ENCODE measurements at regions not wholly inside any gene's neighbourhood (a gene's known extent, or its start where the extent isn't known, plus 50 kb on each side); places are given as distances from the start of the nearest gene placed in this dataset.

GRCh38 chr18:8962192-8962779 lies 140.2 kb upstream of the NDUFV2 start:
- in situ Hi-C loops (cut with MboI; ENCODE audit: low pct_unique_long_range_greater_than_20kb, low sequenced_read_pairs, unreplicated experiment) = no loop called here
- no peak for DNase-seq (ENCODE audit: low spot score)
- TF ChIP-seq CTCF (IDR thresholded peaks at IDR 0.05; ENCODE audit: extremely low read depth, insufficient read depth, missing control alignments) = no peak

GRCh38 chr18:8962855-8963635 lies 139.5 kb upstream of the NDUFV2 start:
- in situ Hi-C loops (cut with MboI; ENCODE audit: low pct_unique_long_range_greater_than_20kb, low sequenced_read_pairs, unreplicated experiment) = no loop called here
- no peak for DNase-seq (ENCODE audit: low spot score)
- TF ChIP-seq CTCF (IDR thresholded peaks at IDR 0.05; ENCODE audit: extremely low read depth, insufficient read depth, missing control alignments) = no peak

GRCh38 chr18:8963876-8964275 lies 138.6 kb upstream of the NDUFV2 start:
- no peak for TF ChIP-seq CTCF (IDR thresholded peaks at IDR 0.05; ENCODE audit: extremely low read depth, insufficient read depth, missing control alignments)
- DNase-seq (ENCODE audit: low spot score) = no peak
- in situ Hi-C loops (cut with MboI; ENCODE audit: low pct_unique_long_range_greater_than_20kb, low sequenced_read_pairs, unreplicated experiment) = no loop called here

- TF ChIP-seq CTCF (IDR thresholded peaks at IDR 0.05; ENCODE audit: extremely low read depth, insufficient read depth, missing control alignments) = no peak
- in situ Hi-C loops (cut with MboI; ENCODE audit: low pct_unique_long_range_greater_than_20kb, low sequenced_read_pairs, unreplicated experiment) = no loop called here
- DNase-seq (ENCODE audit: low spot score) = no peak
These were observed 137.1 kb upstream of the NDUFV2 start for GRCh38 chr18:8965398-8965797.

- in situ Hi-C loops (cut with MboI; ENCODE audit: low pct_unique_long_range_greater_than_20kb, low sequenced_read_pairs, unreplicated experiment) = no loop called here
- no peak for DNase-seq (ENCODE audit: low spot score)
- no peak for TF ChIP-seq CTCF (IDR thresholded peaks at IDR 0.05; ENCODE audit: extremely low read depth, insufficient read depth, missing control alignments)
These were observed 135.7 kb upstream of the NDUFV2 start for GRCh38 chr18:8966821-8967220.

GRCh38 chr18:8967573-8967972 lies 134.9 kb upstream of the NDUFV2 start:
- no peak for DNase-seq (ENCODE audit: low spot score)
- no peak for TF ChIP-seq CTCF (IDR thresholded peaks at IDR 0.05; ENCODE audit: extremely low read depth, insufficient read depth, missing control alignments)
- in situ Hi-C loops (cut with MboI; ENCODE audit: low pct_unique_long_range_greater_than_20kb, low sequenced_read_pairs, unreplicated experiment) = no loop called here
